K562 (cell line): ENCODE measurements at regions not wholly inside any gene's neighbourhood (a gene's known extent, or its start where the extent isn't known, plus 50 kb on each side); places are given as distances from the start of the nearest gene placed in this dataset.

Experiments used
- BRCA1 ChIP-seq, 2 experiments: fragments of 450-650 bp in 1 of 2; sonication (generic) in 1 of 2; formaldehyde crosslinking in 1 of 2; IDR thresholded peaks; 2 replicates each; pipeline versions ENCODE4 v1.5.0 to v1.6.1; 2017 to 2020; ENCODE audit warnings: mild to moderate bottlenecking in 1 of 2, missing genetic modification reagents in 1 of 2
- GTF2F1 ChIP-seq: IDR thresholded peaks from 2 replicates; pipeline ENCODE4 v1.6.1; 2011; ENCODE audit warnings: low read depth, low read length, improper control_type of control experiment
- HSF4 ChIP-seq: fragments of 250-450 bp; sonication (Bioruptor Pico); IDR thresholded peaks from 2 replicates; pipeline ENCODE4 v2.1.2; 2022; ENCODE audit warnings: mild to moderate bottlenecking, moderate library complexity, borderline replicate concordance
- RBFOX2 ChIP-seq: fragments of 200-400 bp; formaldehyde crosslinking; IDR thresholded peaks from 2 replicates; pipeline ENCODE4 v1.6.1; 2017; ENCODE audit warnings: low read depth, mild to moderate bottlenecking, low read length, moderate library complexity
- RERE ChIP-seq: sonication (generic); formaldehyde crosslinking; IDR thresholded peaks from 2 replicates; pipeline ENCODE4 v1.8.0; 2023; ENCODE audit warnings: missing genetic modification reagents, mild to moderate bottlenecking, borderline replicate concordance
- RUNX1 ChIP-seq: sonication (generic); IDR thresholded peaks from 2 replicates; pipeline ENCODE4 v1.6.1; 2016; ENCODE audit warnings: antibody characterized with exemption, low read depth
- SFPQ ChIP-seq: fragments of 200-400 bp; formaldehyde crosslinking; IDR thresholded peaks from 2 replicates; pipeline ENCODE4 v1.6.1; 2017; ENCODE audit warnings: mild to moderate bottlenecking, low read depth, low read length, moderate library complexity
- SOX6 ChIP-seq: fragments of 450-650 bp; IDR thresholded peaks from 2 replicates; pipeline ENCODE4 v1.6.1; 2014; ENCODE audit warnings: mild to moderate bottlenecking
- STAT5A ChIP-seq: IDR thresholded peaks from 2 replicates; pipeline ENCODE4 v1.6.1; 2012; ENCODE audit warnings: low read length, inconsistent platforms, borderline replicate concordance
- USF2 ChIP-seq: sonication (generic); formaldehyde crosslinking; IDR thresholded peaks from 2 replicates; pipeline ENCODE4 v1.5.0; 2020; ENCODE audit warnings: missing genetic modification reagents
- ZNF384 ChIP-seq: IDR thresholded peaks from 2 replicates; pipeline ENCODE4 v1.6.1; 2012; ENCODE audit warnings: low read depth, low read length, improper control_type of control experiment

- TF ChIP-seq GTF2F1, result no peak
- no peak for TF ChIP-seq BRCA1 (IDR thresholded peaks at IDR 0.05)
- TF ChIP-seq BRCA1 (CRISPR knock-in tag; IDR thresholded peaks at IDR 0.05), result no peak
- no peak for TF ChIP-seq RUNX1
- no peak for TF ChIP-seq RBFOX2
- no peak for TF ChIP-seq RERE
- TF ChIP-seq USF2 (CRISPR knock-in tag), result no peak
- no peak for TF ChIP-seq SOX6
- TF ChIP-seq HSF4 (CRISPR knock-in tag), result no peak
- TF ChIP-seq SFPQ, result no peak
- TF ChIP-seq ZNF384, result no peak
- TF ChIP-seq STAT5A, result no peak
Observed at GRCh38 chr14:42802346-42802745, 1195.7 kb downstream of the LRFN5 start (continued).
